HCT116 (cell line): ENCODE measurements at regions not wholly inside any gene's neighbourhood (a gene's known extent, or its start where the extent isn't known, plus 50 kb on each side); places are given as distances from the start of the nearest gene placed in this dataset.
"Not testable (repeated sequence)": the region's sequence is repeated elsewhere in the genome, so short reads cannot be mapped to it uniquely, and the experiment has no call there.

Experiments
- CTCF ChIP-seq, 3 experiments: fragments of 200-600 bp in 1 of 3; sonication (generic) in 1 of 3; IDR thresholded peaks in 2 of 3; conservative IDR thresholded peaks in 1 of 3; 2 replicates each; pipeline ENCODE4 v1.5.1; 2012 to 2017; ENCODE audit warnings: low read depth in 2 of 3, low read length in 2 of 3, antibody characterized with exemption in 1 of 3, borderline replicate concordance in 1 of 3, control low read depth in 1 of 3, mild to moderate bottlenecking in 1 of 3, mixed read lengths in 1 of 3, mixed run types in 1 of 3, moderate library complexity in 1 of 3; ENCODE audit not compliant: insufficient read depth in 1 of 3
- EZH2 ChIP-seq: fragments of 200-600 bp; sonication (generic); IDR thresholded peaks from 2 replicates; pipeline ENCODE4 v1.6.1; 2017; ENCODE audit warnings: antibody characterized with exemption, mixed run types
- POLR2A ChIP-seq: IDR thresholded peaks from 2 replicates; pipeline ENCODE4 v1.7.0; 2011; ENCODE audit warnings: borderline replicate concordance; ENCODE audit not compliant: insufficient read depth, insufficient read length; ENCODE audit errors: extremely low read depth
- RAD21 ChIP-seq: IDR thresholded peaks from 2 replicates; pipeline ENCODE4 v1.6.1; 2012; ENCODE audit warnings: low read depth, mild to moderate bottlenecking
- REST ChIP-seq: IDR thresholded peaks from 2 replicates; pipeline ENCODE4 v1.6.1; 2012; ENCODE audit warnings: low read depth
- SIN3A ChIP-seq: IDR thresholded peaks from 2 replicates; pipeline ENCODE4 v1.6.1; 2012; ENCODE audit warnings: low read depth
- SP1 ChIP-seq: IDR thresholded peaks from 2 replicates; pipeline ENCODE4 v1.6.1; 2012; ENCODE audit warnings: low read depth
- YY1 ChIP-seq: IDR thresholded peaks from 2 replicates; pipeline ENCODE4 v1.6.1; 2011; ENCODE audit warnings: low read length, low read depth, moderate library complexity, mild to moderate bottlenecking; ENCODE audit not compliant: insufficient replicate concordance; ENCODE audit errors: extremely low read depth

GRCh38 chr21:35157374-35157773 lies 108.3 kb upstream of the RUNX1 start:
- TF ChIP-seq CTCF (IDR thresholded peaks at IDR 0.05 in 2 of 3, conservative IDR thresholded peaks at IDR 0.05 in 1 of 3; ENCODE audit: borderline replicate concordance in 1 of 3, insufficient read depth in 1 of 3, low read depth in 2 of 3, low read length in 2 of 3); SP1; EZH2; YY1; SIN3A; REST; POLR2A; RAD21: not testable (repeated sequence)
